ENCODE measurements at regions not wholly inside any gene's neighbourhood (a gene's known extent, or its start where the extent isn't known, plus 50 kb on each side); places are given as distances from the start of the nearest gene placed in this dataset.

DNA sequence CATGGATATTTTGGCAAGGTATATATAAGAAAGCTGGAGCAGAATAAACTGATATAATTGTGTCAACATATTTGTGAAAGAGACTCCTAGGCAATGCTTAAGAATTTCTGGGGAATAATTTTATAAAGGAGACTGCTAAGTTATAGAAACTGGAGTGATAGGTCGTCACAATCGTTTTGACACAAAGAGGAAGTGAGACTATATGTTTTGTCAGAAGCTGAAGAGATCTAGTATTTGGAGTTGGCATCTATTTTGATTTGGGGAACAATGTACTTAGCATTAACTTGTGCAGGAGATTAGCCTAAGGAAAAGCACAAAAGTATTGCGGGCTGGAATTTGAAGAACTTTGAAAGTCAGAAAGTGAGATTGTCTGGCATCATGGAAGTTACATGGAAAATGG is 582.5 kb downstream of the TAF11L14 start:
- no peak for TF ChIP-seq POLR2A (IDR thresholded peaks at IDR 0.05)
- TF ChIP-seq CTCF (IDR thresholded peaks at IDR 0.05): no peak
- Histone ChIP-seq H3K4me3 (no peak overlapping the region), H3K36me3 (ENCODE audit: low read depth, missing control alignments) (no peaks in the 10 kb centered on the region), H3K27ac (no peak overlapping the region), H3K9me3 (no peaks in the 10 kb centered on the region), H3K27me3 (no peaks in the 10 kb centered on the region), H3K4me1 (no peaks in the 10 kb centered on the region)
- intact Hi-C loops (cut with DNase I; ENCODE audit: low total_unique reads): no loop called here
- DNase-seq: no peak
- WGBS, 2 donors: 61 to 65% methylated on average over 3 of the region's 3 CpGs

- TF ChIP-seq POLR2A (IDR thresholded peaks at IDR 0.05) (no peak), CTCF (IDR thresholded peaks at IDR 0.05) (no peak)
- no peak overlapping the region for H3K27ac ChIP-seq
- WGBS, 2 donors: 87 to 91% methylated on average over 1 of the region's 1 CpG
- intact Hi-C loops (cut with DNase I; ENCODE audit: low total_unique reads): no loop called here
- no peaks in the 10 kb centered on the region for H3K36me3 ChIP-seq (ENCODE audit: low read depth, missing control alignments)
- no peaks in the 10 kb centered on the region for H3K27me3 ChIP-seq
- no peak for DNase-seq
- H3K4me3 ChIP-seq: no peak overlapping the region
- no peaks in the 10 kb centered on the region for H3K4me1 ChIP-seq
- no peaks in the 10 kb centered on the region for H3K9me3 ChIP-seq
Observed at GRCh38 chr5:18219241-18219640, 585.0 kb downstream of the TAF11L14 start.

DNA sequence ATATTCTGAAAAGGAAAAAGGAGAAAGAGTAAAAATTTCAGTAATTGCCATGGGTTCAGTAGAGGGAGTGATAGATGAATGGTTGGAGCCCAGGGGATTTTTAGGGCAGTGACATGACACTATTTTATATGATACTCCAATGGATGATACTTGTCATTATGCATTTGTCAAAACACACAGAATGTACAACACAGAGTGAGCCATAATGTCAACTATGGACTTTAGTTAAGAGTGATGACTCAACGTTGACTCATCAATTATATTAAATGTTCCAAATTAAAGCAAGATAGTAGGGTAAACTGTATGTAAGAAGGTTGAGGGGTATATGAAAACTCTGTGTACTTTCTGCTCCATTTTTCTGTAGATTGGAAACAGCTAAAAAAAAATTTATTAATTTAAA is 586.4 kb downstream of the TAF11L14 start:
- Histone ChIP-seq H3K9me3 (no peaks in the 10 kb centered on the region), H3K4me1 (no peaks in the 10 kb centered on the region), H3K27me3 (no peaks in the 10 kb centered on the region), H3K4me3 (no peak overlapping the region), H3K27ac (no peak overlapping the region), H3K36me3 (ENCODE audit: low read depth, missing control alignments) (no peaks in the 10 kb centered on the region)
- intact Hi-C loops (cut with DNase I; ENCODE audit: low total_unique reads): no loop called here
- WGBS, 2 donors: 86 to 97% methylated on average over 1 of the region's 1 CpG
- no peak for TF ChIP-seq CTCF (IDR thresholded peaks at IDR 0.05)
- no peak for DNase-seq

DNA sequence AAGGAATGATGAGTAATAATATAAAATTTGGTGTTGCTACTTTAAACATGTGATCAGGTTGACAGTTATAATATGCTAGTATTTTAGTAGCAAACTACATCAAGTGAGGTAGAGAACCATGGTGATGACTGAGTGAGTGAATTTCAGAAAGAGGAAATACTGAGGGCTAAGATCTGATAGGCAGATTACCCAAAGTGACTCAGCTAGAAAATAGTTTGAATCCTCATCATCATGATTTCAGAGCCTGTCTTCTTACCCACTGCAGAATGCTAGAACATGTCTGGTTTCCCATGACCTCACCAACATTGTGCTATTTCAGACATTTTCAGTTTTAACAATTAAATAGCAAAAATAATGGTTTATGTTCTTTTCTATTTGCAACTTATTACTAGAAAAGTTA is 602.1 kb downstream of the TAF11L14 start:
- Histone ChIP-seq H3K4me3 (no peak overlapping the region), H3K27me3 (no peaks in the 10 kb centered on the region), H3K27ac (no peak overlapping the region), H3K9me3 (no peaks in the 10 kb centered on the region), H3K36me3 (ENCODE audit: low read depth, missing control alignments) (no peaks in the 10 kb centered on the region), H3K4me1 (no peaks in the 10 kb centered on the region)
- intact Hi-C loops (cut with DNase I; ENCODE audit: low total_unique reads): no loop called here
- DNase-seq: no peak
- no peak for TF ChIP-seq POLR2A (IDR thresholded peaks at IDR 0.05)
- no peak for TF ChIP-seq CTCF (IDR thresholded peaks at IDR 0.05)

- TF ChIP-seq CTCF (IDR thresholded peaks at IDR 0.05) (no peak), POLR2A (IDR thresholded peaks at IDR 0.05) (no peak)
- intact Hi-C loops (cut with DNase I; ENCODE audit: low total_unique reads): no loop called here
- Histone ChIP-seq H3K36me3 (ENCODE audit: low read depth, missing control alignments) (no peaks in the 10 kb centered on the region), H3K9me3 (no peaks in the 10 kb centered on the region), H3K27me3 (no peaks in the 10 kb centered on the region), H3K27ac (no peak overlapping the region), H3K4me1 (no peaks in the 10 kb centered on the region), H3K4me3 (no peak overlapping the region)
- DNase-seq: no peak
- 81 to 88% methylated on average over 2 of the region's 2 CpGs for WGBS, 2 donors
Observed at GRCh38 chr5:18238321-18238720, 604.1 kb downstream of the TAF11L14 start.
